ENCODE measurements at regions not wholly inside any gene's neighbourhood (a gene's known extent, or its start where the extent isn't known, plus 50 kb on each side); places are given as distances from the start of the nearest gene placed in this dataset.

DNA sequence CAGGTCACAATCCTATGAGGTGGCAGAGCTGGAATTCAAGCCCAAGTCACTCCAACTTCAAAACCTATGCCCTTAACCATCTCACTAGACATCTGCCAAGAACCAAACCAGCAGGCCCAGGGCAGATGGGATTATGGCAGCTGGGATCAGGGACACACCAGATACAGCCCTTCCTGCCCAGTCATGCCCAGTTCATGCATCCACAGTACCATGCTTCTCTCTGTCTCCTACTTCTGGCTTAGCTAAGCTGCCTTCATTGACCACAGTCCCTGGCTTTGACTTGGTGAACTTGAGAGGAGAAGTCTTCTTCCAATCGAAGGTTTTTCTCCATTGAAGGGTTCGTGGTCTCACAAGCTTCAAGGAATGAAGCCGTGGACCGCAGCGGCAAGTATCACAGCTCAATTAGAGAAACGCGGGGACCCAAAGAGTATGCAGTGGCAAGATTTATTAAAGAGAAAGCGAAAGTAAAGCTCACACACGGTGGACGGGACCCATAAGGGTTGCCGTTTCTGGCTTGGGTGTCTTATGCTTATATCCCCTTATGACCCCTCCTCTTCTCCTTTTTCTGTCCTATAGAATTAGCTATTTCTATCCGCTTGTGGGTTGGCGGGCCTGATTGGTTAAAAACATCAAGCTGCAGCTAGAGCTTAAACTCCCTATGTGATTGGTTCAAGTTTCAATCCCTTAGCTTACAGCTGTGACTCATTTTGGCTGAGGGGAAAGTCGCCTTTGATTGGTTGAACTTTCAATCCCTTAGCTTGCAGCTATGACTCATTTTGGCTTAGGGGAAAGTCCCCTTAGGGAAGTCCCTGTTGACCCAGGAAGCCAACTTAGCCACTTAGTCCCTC lies 101.2 kb downstream of the TRIM36 start:
- no peaks in the 10 kb centered on the region for H3K4me1 Mint-ChIP-seq (ENCODE audit: low read depth, unreplicated experiment)
- H3K4me3 Mint-ChIP-seq (ENCODE audit: unreplicated experiment) = peak overlapping the region; percentile 63
- no peaks in the 10 kb centered on the region for H3K9me3 Mint-ChIP-seq (ENCODE audit: unreplicated experiment)
- Histone ChIP-seq H3K36me3 (ENCODE audit: control insufficient read depth, insufficient read depth, low read length) (no peaks in the 10 kb centered on the region), H3K4me3 (ENCODE audit: low read depth, low read length) (no peak overlapping the region), H3K4me1 (no peaks in the 10 kb centered on the region), H3K9me3 (no peaks in the 10 kb centered on the region), H3K27me3 (replicated peaks; ENCODE audit: control insufficient read depth, insufficient read depth, low read length) (no peaks in the 10 kb centered on the region)
- ChIA-PET POLR2A (no interaction called here), CTCF (interaction anchor here (0.5 to 1.9 kb wide), 3 partner anchors 618 to 1456 kb away, joined by 3 to 12 read pairs (median 7); no protein-coding TSS in a partner anchor)
- BruUV-seq (replicated peaks) = no TSS peak
- no peaks in the 10 kb centered on the region for H3K27me3 Mint-ChIP-seq (ENCODE audit: insufficient read depth, unreplicated experiment)
- peak; percentile 17 to 56 for DNase-seq
- H3K36me3 Mint-ChIP-seq (ENCODE audit: insufficient read depth, unreplicated experiment) = no peaks in the 10 kb centered on the region
- TF ChIP-seq, protein P1, sequence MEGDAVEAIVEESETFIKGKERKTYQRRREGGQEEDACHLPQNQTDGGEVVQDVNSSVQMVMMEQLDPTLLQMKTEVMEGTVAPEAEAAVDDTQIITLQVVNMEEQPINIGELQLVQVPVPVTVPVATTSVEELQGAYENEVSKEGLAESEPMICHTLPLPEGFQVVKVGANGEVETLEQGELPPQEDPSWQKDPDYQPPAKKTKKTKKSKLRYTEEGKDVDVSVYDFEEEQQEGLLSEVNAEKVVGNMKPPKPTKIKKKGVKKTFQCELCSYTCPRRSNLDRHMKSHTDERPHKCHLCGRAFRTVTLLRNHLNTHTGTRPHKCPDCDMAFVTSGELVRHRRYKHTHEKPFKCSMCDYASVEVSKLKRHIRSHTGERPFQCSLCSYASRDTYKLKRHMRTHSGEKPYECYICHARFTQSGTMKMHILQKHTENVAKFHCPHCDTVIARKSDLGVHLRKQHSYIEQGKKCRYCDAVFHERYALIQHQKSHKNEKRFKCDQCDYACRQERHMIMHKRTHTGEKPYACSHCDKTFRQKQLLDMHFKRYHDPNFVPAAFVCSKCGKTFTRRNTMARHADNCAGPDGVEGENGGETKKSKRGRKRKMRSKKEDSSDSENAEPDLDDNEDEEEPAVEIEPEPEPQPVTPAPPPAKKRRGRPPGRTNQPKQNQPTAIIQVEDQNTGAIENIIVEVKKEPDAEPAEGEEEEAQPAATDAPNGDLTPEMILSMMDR (IDR thresholded peaks at IDR 0.05; ENCODE audit: insufficient read depth in 1 of 2, low read depth in 1 of 2, low read length in 1 of 2, severe bottlenecking in 1 of 2, unreplicated experiment in 1 of 2) = no peak
- H3K27ac Mint-ChIP-seq (ENCODE audit: unreplicated experiment) = no peak overlapping the region
- intact Hi-C loops (cut with micrococcal nuclease; ENCODE audit: unreplicated experiment) = loop anchor here (1.0 to 5.0 kb wide), 4 partner anchors 171 to 1456 kb away; no protein-coding TSS in a partner anchor

DNA sequence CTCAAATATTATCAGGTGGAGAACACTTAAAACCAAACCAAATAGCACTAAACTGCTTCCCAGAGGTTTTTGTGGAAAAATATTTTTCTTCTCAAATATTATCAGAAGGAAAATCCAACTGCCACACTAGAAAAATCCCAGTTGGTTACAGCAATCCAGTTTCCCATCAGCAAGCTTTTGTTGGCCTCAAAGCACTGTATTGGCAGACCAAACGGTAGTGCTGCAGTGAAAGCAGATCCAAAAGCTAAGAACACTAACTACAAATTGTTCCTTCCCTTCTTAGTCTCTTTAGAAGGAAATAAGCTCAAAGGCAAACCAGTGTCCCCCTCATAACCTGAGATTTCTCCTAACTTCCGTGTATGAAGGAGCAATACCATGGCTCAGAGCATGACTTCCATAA lies 105.3 kb downstream of the TRIM36 start:
- no peaks in the 10 kb centered on the region for H3K36me3 Mint-ChIP-seq (ENCODE audit: insufficient read depth, unreplicated experiment)
- DNase-seq = no peak
- no peaks in the 10 kb centered on the region for H3K4me1 ChIP-seq
- TF ChIP-seq, protein P1 (IDR thresholded peaks at IDR 0.05; ENCODE audit: insufficient read depth in 1 of 2, low read depth in 1 of 2, low read length in 1 of 2, severe bottlenecking in 1 of 2, unreplicated experiment in 1 of 2) = no peak
- H3K4me3 ChIP-seq (ENCODE audit: low read depth, low read length) = no peak overlapping the region
- H3K9me3 Mint-ChIP-seq (ENCODE audit: unreplicated experiment) = no peaks in the 10 kb centered on the region
- H3K4me3 Mint-ChIP-seq (ENCODE audit: unreplicated experiment) = no peak overlapping the region
- H3K36me3 ChIP-seq (ENCODE audit: control insufficient read depth, insufficient read depth, low read length) = no peaks in the 10 kb centered on the region
- CTCF ChIA-PET = no interaction called here
- POLR2A ChIA-PET = no interaction called here
- H3K9me3 ChIP-seq = no peaks in the 10 kb centered on the region
- BruUV-seq (replicated peaks) = no TSS peak
- intact Hi-C loops (cut with micrococcal nuclease; ENCODE audit: unreplicated experiment) = no loop called here
- no peaks in the 10 kb centered on the region for H3K27me3 ChIP-seq (replicated peaks; ENCODE audit: control insufficient read depth, insufficient read depth, low read length)
- no peak overlapping the region for H3K27ac Mint-ChIP-seq (ENCODE audit: unreplicated experiment)
- H3K27me3 Mint-ChIP-seq (ENCODE audit: insufficient read depth, unreplicated experiment) = no peaks in the 10 kb centered on the region
- no peaks in the 10 kb centered on the region for H3K4me1 Mint-ChIP-seq (ENCODE audit: low read depth, unreplicated experiment)

DNA sequence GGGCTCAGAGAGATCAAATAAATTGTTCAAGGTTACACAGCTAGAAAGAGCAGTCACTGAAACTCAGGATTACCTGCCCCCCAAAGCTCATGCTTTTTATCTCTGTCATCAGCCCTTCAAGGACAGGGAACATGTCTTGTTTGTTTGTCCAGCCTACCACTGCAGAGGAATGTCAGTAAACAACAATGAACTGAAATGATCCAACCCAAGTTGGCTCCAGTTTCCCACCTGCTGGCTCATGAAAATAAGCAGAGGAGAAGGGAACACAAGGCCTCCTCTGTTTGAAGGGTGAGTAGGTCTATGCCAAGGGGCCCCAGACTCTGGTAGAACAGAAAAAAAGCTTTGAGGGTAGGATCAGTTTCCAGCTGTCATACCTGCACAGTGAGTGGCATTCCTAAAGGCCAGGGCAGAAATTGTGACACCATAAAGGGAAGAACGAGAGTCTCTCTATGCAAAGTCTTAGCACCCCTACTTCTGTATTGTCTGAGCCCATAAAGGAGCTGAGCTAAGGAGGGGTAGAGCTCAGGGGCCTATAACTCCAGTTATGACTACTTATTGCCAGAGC lies 115.2 kb downstream of the TRIM36 start:
- POLR2A ChIA-PET = no interaction called here
- TF ChIP-seq, protein P1 (IDR thresholded peaks at IDR 0.05; ENCODE audit: insufficient read depth in 1 of 2, low read depth in 1 of 2, low read length in 1 of 2, severe bottlenecking in 1 of 2, unreplicated experiment in 1 of 2) = no peak
- DNase-seq = no peak
- no peaks in the 10 kb centered on the region for H3K9me3 Mint-ChIP-seq (ENCODE audit: unreplicated experiment)
- H3K4me1 Mint-ChIP-seq (ENCODE audit: low read depth, unreplicated experiment) = no peaks in the 10 kb centered on the region
- no peak overlapping the region for H3K4me3 ChIP-seq (ENCODE audit: low read depth, low read length)
- no TSS peak for BruUV-seq (replicated peaks)
- no peaks in the 10 kb centered on the region for H3K4me1 ChIP-seq
- H3K27me3 Mint-ChIP-seq (ENCODE audit: insufficient read depth, unreplicated experiment) = no peaks in the 10 kb centered on the region
- H3K36me3 ChIP-seq (ENCODE audit: control insufficient read depth, insufficient read depth, low read length) = no peaks in the 10 kb centered on the region
- no peak overlapping the region for H3K27ac Mint-ChIP-seq (ENCODE audit: unreplicated experiment)
- CTCF ChIA-PET = no interaction called here
- H3K36me3 Mint-ChIP-seq (ENCODE audit: insufficient read depth, unreplicated experiment) = no peaks in the 10 kb centered on the region
- intact Hi-C loops (cut with micrococcal nuclease; ENCODE audit: unreplicated experiment) = no loop called here
- no peak overlapping the region for H3K4me3 Mint-ChIP-seq (ENCODE audit: unreplicated experiment)
- no peaks in the 10 kb centered on the region for H3K27me3 ChIP-seq (replicated peaks; ENCODE audit: control insufficient read depth, insufficient read depth, low read length)
- H3K9me3 ChIP-seq = no peaks in the 10 kb centered on the region
